GM18870 (cell line): ENCODE measurements at regions not wholly inside any gene's neighbourhood (a gene's known extent, or its start where the extent isn't known, plus 50 kb on each side); places are given as distances from the start of the nearest gene placed in this dataset.

ENCODE experiments used
- ATAC-seq: cut with Tn5 transposase; IDR thresholded peaks from one replicate; pipeline ENCODE4 v1.9.1; 2021; ENCODE audit warnings: moderate library complexity; ENCODE audit not compliant: unreplicated experiment

- peak; percentile 99 for ATAC-seq
Observed at GRCh38 chr13:110965038-110965754, 50.3 kb upstream of the ANKRD10 start.
